Pulmonary artery endothelial cell (primary cell): ENCODE measurements at regions not wholly inside any gene's neighbourhood (a gene's known extent, or its start where the extent isn't known, plus 50 kb on each side); places are given as distances from the start of the nearest gene placed in this dataset.
A peak's percentile ranks its signal among the peaks of the same experiment; 100 is the strongest.
"Not testable (repeated sequence)": the region's sequence is repeated elsewhere in the genome, so short reads cannot be mapped to it uniquely, and the experiment has no call there.

Experiments
- DNase-seq: peaks from one replicate; pipeline ENCODE4 v3.0.0-alpha.2; 2011; ENCODE audit warnings: low read depth, low spot score

DNA sequence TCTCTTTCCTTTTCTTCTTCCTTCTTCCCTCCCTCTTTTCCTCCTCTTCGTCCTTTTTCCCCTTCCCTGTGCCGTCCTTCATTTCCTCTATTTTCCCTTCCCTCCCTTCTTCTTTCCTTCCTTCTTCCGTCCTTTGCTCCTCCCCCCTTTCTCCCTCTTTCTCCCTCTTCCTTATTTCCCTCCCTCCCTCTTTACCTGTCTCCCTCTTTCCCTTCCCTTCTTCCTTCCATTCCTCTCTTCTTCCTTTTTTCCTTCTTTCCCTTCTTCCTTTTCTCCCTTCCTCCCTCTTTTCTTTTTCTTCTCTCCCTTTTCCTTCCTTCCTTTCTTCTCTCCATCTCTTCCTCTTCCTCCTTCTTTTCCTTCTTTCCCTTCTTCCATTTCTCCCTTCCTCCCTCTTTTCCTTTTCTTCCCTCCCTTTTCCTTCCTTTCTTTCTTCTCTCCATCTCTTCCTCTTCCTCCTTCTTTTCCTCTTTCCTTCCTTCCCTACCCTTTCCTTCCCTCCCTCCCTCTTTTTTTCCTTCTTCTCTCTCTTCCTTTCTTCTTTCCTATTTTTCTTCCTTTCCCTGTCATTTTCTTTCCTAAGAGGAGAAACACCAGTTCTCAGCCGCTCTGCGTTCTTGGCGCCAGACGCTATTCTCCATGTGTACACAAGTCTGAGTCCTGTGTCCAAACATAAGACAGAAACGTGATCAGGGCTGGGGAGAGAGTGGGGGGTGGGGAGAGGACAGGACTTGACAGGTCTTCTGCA, 597.1 kb downstream of the MID1IP1 start:
- no peak for DNase-seq

DNA sequence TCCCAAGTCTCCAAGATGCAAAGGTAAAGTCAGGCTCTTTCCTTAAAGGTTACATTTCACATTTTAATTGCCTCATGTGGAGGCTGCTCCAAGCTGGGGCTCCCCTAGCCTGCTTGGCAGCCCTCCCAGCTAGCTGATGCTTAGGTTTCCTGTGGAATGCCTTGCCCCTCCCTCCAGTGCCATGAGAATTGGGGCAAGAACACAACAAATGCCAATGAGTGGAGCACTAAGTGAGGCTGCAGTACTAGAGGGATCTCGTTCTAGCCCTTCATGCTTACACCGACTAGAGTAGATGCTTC, 597.7 kb downstream of the MID1IP1 start:
- DNase-seq: no peak

DNA sequence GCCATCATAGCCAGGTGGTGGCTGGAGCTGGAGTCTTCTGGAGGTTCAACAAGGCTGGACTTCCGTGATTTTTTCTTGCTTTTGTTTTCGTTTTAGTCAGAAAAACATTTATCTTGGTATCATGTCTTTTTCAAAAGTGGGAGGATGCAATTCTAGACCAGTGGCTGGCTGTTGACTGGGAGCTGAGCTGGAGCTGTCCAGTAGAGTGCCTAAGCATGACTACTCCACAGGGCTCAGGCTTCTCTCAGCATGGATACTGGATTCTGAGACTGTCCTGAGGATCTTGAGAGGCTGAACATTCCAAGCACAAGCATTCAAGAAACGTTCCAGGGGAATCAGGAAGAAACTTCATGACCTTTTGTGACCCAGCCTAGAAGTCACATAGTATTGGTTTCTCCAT, 598.1 kb downstream of the MID1IP1 start:
- DNase-seq: no peak

DNA sequence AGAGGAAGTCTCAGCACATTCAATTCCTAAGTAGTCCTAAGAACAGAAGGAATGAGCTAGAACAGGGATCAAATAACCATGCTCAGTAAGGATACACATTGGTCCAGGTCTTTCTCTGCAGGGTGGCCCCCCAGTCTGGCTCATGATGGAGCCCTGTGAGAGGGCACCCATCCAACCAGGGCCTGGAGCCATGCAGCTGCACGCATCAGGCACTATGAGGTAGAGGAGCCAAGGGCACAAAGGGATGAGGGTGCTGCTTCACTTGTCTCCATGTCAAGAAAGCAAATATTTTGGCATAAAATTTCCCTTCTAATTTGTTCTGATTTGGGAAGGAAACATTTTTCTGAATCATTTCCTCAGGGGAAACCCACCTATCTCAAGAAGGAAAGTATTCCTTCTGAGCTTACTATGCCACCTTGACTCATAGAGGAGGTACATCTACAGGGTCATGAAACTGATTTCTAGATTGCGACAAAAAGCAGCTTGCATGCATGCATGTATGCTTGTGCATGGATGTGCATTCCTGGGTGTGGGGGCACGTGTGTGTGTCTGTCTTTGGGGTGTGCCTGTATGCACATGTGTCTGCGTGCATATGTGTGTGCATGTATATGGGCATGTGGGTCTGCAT, 600.3 kb downstream of the MID1IP1 start:
- no peak for DNase-seq

DNA sequence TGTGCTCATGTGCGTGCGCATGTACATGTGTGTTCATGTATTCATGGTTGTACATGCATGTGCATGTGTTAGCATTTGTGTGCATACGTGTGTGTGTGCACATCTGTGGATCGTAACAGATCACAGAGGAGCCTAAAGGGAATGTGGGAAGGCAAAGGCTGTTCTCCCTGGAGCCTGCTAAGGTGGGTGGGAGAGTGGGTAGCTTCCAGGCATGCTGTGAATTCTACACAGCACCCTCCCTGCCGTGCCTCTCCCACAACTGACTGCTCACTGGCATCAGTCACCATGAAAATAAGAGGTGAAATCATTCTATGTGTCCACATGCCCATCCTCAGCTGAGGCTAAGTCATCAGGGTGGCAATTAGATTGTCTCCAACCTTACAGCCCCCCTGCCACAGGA, 600.9 kb downstream of the MID1IP1 start:
- no peak for DNase-seq

DNA sequence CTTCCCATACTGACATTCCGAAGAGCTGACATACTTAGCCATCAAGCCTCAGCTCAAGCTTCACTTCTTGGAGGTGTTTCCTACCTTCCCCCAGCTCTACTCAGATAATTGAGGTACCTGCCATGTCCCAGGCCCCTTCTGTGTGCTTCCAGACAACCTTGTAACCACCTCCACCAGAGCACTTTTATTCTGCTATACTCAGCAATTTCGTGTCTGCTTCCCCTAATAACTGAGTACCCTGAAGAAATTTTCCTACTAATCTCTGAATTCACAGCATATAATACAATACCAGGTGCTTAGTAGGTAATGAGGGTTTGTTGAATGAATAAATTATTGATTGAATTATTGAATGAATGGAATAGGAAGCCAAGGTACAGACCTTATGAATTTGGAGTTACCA, 605.5 kb downstream of the MID1IP1 start:
- no peak for DNase-seq

DNA sequence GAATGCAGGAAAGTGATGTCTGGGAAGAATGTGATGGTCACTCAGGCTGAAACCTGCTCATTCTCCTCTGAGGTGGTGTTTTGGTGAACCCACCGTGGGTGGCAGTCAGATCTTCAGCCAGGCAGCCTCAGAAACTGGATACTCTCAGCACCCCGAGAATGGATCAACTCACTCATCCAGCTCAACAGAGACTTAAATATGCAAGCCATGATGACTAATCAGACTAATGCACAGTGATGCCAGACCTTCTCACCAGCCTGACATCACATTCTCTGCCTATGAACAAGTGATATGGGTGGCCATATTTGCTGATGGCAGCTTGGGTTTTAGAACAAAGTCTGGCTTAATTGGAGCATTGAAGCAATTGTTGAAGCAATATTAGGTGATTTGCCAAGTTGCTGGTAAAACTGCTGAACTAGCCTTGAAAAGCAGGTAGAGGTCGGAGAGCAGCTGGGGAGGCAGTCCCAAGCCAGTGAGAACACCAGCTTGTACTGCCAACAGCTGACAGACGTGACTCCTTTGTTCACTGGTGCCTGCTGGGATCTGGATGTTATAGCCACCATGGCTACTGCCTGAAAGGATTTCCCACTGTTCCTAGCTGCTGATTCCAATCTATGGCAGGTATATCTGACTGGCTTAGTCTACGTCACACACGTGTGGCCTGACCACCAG, 608.1 kb downstream of the MID1IP1 start:
- DNase-seq: no peak

DNA sequence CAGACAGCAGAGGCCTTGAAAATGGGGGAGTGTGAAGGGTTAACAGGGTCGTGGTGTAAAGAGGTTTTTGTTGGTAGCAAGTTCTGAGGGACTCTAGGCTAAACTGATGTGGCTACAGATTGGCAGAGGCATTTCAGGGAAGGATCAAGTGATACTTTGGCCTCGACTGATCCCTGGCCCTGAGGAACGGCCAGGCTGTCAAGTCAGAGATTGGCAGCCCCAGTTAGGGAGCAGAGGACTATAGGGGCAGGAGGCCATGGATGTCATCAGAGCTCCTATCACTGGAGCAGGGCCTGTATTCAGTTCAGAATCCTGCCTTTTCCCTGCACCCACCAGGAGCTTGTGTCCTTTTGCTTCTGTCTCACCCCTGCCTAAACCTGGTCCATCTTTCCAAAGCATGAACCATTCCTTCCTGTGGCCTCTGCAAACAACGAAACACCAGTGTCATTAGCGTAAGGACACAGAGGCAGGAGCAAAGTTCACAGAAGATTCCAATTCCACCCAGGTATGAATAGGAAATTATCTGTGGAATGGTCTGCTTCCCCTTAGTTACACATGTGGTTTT, 613.1 kb downstream of the MID1IP1 start:
- DNase-seq: no peak

DNA sequence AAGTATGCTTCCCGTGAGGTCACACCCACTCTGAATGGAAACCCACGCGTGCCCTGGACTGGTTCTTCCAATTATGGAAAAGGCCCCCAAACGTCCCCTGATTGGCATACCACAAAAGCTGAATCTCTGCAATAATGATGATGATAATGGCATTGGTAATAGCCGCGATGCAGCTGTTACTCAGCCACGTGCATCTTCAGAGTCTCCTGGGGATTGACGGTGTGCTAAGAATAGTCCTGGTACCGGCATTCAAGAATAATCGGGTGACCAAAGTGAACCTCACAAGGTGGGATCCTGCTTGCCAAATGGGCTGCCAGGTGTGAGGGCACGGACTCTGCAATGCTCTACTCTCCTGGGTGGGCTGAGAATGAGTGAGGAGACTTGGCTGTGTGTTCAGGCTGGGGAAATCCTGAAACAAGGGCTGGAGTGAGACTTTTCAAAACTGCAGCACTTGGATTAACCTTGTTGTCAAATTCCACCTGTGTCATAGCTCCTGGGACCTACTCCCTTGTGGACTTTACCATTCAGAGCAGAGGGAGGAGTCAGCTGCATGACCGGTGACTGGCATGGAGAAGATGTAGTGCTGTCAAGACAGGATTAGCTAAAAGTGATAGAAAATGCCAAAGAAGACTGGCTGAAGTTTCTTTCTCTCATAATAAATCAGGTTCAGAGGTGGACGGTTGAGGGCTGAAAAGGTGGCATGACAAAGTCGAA, 615.4 kb downstream of the MID1IP1 start:
- no peak for DNase-seq

DNA sequence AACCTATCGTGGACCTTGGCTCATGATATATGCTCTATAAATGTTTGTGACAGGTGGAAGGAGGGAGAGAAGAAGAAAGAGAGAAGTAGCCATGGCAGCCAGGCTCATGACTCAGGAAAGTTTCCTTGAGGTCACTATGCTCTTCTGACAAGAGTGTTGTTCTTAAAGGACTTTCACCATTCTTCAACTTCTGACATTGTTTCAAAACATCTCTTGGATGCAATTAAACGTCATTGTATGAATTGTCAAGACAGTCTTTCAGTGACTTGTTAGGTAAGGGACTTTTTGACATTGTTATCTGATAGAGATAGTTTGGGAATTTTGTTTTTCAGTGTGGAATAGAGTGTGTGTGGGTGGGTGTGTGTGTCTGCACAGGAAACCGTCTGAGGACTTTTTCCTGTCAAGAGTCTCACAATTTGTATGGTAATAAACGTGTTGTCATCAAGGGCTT, 617.0 kb downstream of the MID1IP1 start:
- peak; percentile 29 for DNase-seq

DNA sequence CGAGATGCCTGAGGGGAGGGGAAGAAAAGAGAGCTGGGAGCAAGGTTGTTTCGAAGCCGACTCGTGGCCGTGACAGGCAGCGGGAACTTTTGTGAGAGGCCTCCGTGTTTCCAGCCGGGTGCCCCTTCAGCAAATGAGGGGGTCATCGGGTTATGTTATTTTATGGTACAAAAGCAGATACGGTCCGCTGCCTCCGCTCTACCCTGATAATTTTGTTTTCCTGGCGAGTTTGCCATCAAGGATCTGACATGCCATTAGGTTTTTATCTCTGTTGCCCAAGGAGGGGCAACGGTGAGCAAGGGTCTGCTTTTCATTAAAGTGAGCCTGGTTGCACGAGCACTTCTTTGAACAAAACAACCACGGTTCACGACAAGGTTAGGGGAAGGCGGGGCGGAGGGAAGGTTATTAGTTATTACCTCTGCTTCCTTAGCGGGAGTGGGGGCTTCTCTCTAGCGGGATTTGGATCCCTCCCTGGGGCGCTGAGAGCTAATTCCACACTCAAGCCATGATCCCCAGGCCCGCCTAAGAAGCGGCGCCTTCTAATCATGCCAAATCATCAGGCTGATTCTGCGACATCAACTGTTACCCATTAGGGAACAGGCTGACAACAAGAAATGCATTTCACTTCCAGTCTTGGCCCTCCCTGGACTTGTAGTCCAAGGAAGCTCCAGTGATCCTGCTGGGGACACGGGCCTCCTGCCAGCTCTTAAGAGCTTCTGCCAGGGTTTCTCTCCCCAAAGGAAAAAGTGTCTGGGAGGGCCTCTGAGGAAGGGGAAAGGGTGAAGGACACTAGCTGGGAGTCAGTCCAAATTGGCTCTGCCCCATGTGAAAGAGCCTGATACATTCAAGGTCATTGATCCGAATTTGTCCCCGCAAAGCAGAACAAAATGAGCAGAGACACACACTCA, 617.7 kb downstream of the MID1IP1 start:
- no peak for DNase-seq

DNA sequence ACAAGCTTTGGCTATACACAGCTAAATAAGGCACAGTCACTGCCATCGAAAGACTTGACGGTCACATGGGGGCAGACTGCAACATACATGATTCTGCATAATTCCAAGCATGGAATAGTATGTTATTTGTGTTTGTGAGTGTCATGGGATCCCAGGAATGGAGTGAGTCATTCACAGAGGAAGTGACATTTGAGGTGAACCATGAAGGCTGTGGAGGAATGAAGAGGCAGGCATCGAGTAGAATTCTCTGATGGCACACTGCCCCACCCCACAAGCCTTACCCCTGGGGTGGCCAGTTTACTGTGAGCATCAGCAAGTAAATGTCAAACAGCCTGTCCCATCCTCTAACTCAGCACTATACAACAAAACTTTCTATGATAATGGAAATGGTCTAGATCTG, 619.7 kb downstream of the MID1IP1 start:
- DNase-seq: no peak

DNA sequence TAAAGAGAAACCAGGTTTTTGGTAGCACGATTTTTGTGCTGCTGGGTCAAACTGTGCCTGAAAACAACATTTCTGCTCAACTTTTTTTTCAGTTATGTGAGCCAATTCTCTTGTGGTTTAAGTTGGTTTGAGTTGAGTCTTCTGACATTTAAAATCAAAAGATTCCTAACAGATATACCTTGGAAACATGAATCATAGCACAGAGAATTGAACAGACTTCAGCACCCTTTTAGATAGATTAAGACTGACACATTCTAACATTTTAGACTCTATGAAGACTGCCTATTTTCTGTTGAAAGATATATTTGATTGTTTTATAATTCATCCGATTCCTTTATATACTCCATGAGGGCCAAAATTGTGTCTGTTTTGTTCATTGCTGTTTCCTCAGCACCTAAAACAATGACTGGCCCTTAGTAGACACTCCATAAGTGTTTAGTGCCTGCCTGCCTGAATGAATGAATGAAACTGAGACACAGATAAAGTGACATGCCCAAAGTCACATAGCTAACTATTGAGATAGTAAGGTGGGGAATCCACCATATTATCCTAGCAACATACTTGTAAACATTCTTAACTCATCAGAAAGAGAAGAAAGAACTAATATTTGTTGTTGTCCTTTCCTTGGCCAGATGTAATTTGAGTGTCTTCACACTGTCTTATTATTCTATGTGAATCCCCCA, 624.0 kb downstream of the MID1IP1 start:
- DNase-seq: no peak

DNA sequence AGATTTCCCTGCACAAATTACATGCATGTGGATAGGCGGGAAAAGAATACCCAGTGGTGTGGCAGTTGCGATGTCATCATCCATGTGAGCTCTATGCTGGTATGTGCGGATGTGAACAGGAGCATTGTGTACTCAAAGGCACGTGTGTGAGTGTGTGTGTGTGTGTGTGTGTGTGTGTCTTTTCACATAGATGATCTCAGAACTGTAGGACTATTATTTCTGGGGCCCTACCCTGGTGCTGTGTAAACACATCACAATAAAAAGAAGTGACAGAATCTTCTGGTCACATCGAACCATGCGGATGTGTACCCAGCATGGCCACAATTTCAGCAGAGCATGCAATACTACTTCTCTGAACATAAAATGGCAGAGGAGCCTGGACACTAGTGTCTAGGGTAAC, 624.8 kb downstream of the MID1IP1 start:
- no peak for DNase-seq

DNA sequence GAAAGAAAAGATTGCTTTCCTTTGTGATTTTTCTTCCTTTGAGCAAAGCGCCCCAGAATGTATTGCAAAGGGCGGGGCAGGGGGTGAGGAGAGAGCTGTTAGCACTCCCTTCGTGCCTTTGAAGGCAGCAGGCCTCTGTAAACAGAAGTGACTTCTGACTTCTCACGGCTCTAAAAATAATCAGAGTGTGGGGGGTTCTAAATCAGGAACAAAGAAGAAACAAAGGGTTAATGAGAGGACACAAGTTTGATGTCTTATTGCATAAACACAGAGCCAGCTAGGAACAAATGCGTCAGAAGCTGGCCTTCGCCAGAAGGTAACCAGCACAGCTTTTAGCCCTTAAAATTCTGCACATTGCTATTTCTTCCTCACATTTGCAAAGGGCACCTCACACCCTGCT, 626.2 kb downstream of the MID1IP1 start:
- DNase-seq: no peak

DNA sequence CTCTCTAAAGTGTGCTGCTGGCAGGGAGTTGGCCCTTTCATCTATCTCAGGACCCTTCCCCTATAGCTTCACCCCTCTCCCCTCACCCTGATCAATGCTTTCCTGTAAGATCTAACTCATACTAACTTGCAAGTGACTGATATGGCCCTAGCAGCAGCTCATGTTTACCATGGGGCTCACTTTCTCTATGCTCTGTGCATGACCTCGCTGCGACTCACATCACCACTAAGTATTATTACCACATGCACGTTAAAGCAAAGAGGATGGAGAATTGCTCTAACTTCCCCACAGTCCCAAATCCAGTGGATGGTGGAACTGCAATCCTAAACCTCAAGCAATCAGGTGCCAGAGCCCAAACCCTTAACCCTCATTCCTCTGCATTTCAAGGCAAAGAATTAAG, 626.6 kb downstream of the MID1IP1 start:
- DNase-seq: no peak

DNA sequence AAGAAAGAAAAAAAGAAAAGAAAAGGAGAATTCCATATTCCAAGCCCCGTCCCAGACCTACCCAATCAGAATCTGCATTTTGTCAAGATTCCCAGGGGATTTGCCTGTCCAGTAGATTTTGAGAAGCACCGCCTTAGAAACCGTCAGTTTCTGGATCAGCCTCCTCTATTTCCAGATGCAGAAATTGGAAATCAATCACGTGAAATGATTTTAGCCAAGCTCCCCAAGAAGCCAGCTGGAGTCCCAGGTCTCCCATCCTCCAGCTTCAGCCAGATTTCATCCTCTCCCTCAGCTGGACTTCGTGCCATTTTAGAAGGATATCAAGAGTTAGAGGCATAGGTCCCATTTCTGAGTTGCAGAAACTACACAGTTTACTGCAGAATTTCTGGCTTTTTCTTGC, 629.3 kb downstream of the MID1IP1 start:
- DNase-seq: no peak

DNA sequence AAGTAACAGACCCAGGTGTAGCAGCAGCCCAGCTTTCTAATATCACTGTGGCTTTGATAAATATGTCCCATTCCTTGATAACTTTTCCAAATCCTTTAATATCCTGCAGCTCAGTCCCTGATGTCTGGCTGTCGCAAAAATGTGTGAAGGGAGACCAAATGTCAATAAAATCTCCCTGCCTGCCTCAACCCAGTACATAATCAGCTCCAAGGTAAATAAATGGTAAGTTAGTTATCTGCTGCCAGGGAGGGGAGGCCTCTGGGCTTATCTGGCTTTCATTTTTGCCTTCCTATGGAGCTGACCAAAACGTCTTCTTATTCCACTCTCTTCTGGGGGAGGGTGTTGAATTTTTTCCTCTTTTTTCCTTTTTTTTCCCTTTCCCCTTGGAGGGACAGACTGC, 630.6 kb downstream of the MID1IP1 start:
- no peak for DNase-seq

DNA sequence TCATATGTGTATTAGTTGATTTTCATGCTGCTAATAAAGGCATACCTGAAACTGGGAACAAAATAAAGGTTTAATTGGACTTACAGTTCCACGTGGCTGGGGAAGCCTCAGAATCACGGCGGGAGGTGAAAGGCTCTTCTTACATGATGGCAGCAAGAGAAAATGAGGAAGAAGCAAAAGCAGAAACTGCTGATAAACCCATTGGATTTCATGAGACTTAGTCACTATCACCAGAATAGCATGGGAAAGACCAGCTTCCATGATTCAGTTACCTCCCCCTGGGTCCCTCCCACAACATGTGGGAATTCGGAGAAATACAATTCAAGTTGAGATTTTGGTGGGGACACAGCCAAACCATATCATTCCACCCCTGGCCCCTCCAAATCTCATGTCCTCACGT, 633.4 kb downstream of the MID1IP1 start:
- DNase-seq: not testable (repeated sequence)

DNA sequence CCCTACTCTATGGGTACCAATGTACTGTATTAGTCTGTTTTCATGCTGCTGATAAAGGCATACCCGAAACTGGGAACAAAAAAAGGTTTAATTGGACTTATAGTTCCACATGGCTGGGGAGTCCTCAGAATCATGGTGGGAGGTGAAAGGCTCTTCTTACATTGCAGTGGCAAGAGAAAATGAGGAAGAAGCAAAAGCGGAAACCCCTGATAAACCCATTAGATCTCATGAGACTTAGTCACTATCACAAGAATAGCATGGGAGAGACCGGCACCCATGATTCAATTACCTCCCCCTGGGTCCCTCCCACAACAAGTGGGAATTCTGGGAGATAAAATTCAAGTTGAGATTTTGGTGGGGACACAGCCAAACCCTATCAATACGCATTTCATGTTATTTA, 635.3 kb downstream of the MID1IP1 start:
- not testable (repeated sequence) for DNase-seq
